Erythroblast (primary cell): ENCODE measurements at regions not wholly inside any gene's neighbourhood (a gene's known extent, or its start where the extent isn't known, plus 50 kb on each side); places are given as distances from the start of the nearest gene placed in this dataset.

Experiments
- DNase-seq, 2 experiments: peaks; one replicate each; lab custom pipeline; 2025; lab: John Stamatoyannopoulos, UW
- GATA1 ChIP-seq: IDR thresholded peaks from 2 replicates; pipeline ENCODE4 v1.6.1; 2011; ENCODE audit warnings: low read depth, mild to moderate bottlenecking, control low read depth, low read length, moderate library complexity
- POLR2A ChIP-seq: IDR thresholded peaks from 2 replicates; pipeline ENCODE4 v1.6.1; 2011; ENCODE audit warnings: mild to moderate bottlenecking, low read length

DNA sequence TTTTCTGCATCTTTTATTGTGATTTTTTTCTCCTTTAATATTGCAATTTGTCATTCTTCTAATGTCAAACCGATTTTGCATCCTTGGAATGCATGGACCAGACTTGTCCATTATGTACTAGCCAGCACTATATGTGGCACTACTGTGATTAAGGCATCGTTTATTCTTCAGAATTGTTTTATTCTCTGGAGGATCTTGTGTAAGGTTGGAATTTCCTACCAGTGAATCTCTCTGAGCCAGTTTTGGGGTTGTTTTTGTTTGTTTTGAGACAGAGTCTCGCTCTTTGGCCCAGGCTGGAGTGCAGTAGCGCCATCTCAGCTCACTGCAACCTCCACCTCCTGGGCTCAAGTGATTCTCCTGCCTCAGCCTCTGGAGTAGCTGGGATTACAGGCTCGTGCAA, 58.5 kb downstream of the IGLL5 start:
- DNase-seq = no peak
- no peak for TF ChIP-seq POLR2A
- TF ChIP-seq GATA1 = no peak

DNA sequence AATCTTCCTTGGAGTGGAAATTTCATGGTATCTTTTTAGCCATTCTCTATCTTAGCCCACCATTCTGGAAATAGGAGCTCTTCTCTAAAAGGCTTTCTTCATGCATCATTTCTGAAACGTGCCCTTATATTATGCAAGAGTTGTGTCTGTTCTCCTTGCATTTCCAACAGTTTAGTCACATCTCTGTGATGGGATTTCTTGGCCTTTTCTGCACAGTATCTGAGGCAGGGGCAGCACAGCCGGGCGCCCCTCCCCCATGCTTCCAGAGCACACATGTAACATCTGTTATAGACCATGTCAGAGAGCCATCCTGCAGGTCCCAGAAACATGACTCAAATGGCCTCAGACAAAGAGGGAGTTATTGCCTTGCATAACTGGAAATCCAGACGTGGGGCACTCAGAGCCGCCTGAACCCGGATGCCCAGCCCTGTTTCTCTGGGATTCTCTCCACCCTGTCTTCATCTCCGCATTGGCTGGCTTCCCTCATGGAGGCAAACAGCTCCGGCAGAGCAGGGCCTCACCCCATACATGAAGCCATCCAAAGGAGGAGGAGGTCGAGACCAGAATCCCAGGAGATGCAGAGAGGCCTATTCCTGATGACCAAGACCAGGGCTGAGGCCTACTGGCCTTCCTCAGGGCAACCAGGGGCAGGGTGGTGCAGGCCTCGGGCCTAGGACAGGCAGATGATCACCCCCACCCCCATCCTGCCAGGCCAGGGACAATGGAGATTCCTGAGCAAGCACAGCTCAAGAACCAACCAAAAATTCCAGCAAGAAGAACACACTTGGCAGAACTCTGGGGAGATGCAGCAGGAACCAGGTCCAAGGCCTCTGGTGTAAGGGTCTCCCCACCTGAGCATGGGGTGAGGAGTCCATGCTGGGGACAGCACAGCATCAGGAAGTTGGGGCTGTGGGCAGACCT, 61.3 kb downstream of the IGLL5 start:
- TF ChIP-seq POLR2A (no peak), GATA1 (no peak)

DNA sequence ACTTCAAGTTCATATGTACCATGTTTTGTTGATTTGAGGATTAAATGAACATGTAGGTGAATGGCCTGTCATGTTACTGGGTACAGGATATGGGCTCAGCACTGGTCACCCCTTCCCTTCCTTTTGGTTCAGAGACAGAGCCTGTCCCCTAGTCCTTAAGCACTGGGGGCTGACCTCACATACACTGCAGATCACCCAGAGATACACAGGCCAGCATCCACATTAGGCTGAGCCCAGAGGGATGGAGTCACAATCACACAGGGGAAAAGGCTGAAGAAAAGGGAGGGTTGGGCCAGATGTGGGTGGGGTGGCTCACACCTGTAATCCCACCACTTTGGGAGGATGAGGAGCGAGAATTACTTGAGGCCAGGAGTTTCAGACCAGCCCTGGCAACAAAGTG, 62.3 kb downstream of the IGLL5 start:
- TF ChIP-seq POLR2A = no peak
- no peak for TF ChIP-seq GATA1
- no peak for DNase-seq

More for the DNA sequence above, 61.3 kb downstream of the IGLL5 start:
- DNase-seq = no peak

DNA sequence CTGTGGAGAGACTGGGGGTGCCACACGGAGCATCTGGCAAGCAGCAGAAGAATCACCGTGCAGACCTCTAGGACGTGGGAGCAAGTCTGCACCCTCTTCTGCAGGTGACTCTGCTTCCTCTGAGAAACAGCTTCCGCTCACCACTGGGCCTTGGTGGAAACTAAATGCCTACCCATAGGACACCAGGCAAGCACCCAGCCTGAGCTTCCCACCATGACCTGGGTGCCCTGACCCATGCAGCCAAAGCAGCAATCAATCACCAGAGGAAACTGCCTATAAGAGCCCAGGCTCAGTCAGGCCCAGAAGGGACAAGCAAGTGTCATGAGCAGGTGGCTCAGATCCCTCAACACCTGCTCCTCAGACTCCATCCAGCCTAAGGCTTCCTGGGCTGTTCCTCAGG, 63.4 kb downstream of the IGLL5 start:
- no peak for TF ChIP-seq GATA1
- TF ChIP-seq POLR2A = no peak
- DNase-seq = no peak

DNA sequence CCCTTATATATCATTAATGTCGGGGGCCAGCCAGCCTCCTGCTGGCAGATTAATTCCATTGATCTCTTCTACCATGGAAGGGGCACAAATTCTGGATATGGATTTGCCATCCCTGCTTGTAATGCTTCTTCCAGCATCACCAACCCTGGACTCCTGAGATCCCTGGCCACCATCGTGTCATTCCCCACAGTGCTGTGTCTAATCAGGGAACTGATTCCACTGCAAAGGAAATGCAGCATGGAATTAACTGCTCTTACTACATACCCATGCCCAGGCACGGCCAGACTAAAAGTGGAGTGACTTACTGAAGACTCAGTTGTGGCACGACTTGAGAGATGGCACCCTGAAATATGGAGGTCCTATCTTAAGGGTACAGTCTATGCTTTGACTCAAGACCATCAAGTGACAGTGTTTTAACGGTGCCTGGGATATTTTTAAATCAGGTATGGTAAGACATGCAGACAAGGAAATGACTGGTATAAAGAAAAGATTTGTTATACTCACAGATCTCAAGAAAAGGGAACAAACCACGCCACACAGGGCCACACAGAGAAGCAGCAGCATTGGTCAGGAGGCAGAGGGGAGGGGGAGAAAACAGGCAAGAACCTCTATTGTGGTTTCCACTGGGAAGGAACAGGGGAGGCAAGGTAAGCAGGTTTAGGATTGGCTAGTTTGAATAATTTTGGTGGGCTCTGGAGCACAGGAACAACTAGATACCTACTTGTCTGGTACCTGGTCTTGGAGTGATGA, 65.1 kb downstream of the IGLL5 start:
- TF ChIP-seq GATA1 (no peak), POLR2A (no peak)
- no peak for DNase-seq

DNA sequence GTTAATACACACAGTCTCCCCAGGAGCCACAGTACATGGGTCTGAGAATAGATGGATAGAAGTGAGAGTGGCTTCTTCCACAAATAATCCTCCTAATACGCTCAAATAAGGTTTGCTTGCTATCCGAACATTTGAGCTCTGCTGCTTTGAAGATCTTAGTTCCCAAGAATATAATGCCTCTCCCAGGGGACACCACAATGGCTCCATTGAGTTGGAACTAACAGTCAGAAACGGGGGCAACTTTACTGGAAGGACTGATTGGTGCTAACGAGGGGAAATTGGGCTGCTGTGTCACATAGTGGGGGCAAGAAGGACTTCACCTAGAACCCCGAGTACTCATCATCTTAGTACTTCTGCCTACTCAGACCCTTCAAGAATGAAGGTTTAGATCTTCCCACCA, 66.2 kb downstream of the IGLL5 start:
- TF ChIP-seq POLR2A = no peak
- TF ChIP-seq GATA1 = no peak
- DNase-seq = no peak

DNA sequence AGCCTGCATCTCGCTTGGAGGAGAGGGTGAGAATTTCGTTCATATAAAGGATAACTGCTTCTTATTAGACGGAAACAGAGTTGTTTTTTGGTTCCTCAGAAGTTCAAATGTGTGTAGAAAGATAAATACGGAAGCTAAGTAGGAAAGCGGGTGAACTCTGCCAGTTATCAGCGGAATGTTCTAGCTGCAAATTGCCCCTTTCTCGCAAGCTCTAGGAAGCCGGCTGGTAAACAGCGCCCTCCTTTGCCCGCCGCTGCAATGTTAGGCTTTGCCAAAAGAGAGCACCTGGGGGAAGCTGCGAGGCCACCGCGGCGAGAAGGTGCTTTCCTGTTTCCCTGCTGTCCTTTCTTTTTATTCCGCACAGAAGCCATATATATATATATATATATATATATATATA, 67.0 kb downstream of the IGLL5 start:
- TF ChIP-seq GATA1 (no peak), POLR2A (no peak)
- no peak for DNase-seq

DNA sequence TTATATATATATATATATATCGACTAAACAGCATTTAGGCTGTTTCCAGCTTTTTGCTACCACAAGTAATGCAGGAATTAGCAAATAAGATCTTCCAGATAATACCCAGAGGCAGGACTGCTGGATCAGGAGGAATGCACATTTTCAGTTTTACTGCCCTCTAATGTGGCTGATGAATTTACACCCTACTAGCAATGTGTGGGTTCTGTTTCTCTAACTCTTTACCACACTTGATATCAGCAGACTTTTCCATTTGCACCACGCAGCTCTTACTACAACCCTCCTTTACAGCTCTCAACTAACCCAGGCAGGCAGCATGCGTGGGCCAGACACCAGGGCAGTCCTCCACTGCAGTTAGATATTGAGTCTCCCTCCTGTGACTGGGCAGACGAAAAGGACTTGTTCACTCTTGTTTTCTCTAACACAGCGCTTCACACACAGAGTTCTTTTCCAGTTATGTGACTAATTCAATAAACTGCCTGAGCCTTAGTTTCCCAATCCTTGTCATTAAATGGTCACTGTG, 67.7 kb downstream of the IGLL5 start:
- TF ChIP-seq POLR2A = no peak
- TF ChIP-seq GATA1 = no peak
- no peak for DNase-seq

DNA sequence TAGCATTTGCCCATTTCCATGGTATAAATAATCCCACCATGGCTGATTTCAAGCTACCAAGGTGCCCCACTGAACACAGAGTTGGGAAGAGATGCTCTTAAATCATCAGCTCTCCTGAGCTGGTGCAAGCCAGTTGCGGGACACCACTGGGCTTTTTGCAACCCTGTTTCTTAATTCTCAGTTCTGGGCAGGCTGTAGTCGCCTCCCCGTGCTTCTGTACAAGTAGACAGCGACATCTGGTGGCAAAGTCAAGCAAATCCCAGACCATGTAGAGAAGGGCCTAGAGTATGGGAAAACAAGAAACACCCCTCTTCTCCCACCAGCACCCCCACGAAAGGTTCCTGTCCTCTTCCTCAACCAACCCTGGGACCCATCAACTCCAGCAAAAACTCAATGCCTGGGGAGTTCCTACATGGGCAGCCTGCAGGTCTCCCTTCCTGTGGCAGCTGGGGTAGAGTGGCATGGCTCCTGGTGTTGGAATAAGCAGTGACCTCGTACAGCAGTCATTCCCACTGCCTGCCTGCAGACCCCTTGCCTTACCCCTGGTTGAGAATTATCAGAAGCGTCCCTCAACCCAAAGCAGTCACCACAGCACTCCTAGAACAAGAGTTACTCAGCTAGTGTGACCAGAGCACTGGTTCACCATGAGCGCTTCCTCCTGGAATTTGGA, 68.4 kb downstream of the IGLL5 start:
- no peak for TF ChIP-seq POLR2A
- TF ChIP-seq GATA1 = no peak
- peak; percentile 53 to 76 for DNase-seq

DNA sequence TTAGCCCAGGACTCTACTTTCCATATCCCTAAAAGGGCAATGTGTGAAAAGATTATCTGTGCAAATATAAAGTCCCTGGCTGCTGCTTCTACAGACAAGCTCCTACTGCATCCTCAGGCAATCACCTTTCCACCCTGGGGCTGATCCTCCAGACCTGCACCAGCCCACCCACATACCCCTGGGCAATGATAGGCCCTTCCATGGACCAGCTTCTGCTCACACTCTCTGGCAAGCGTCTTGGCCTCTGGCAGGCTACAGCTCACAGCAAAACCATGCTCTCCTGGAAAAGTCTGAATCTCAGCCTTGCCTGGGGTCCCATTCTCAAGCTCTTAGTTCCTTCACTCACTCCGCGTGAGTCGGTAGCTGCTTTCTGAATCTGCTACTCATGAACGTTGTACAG, 69.5 kb downstream of the IGLL5 start:
- no peak for DNase-seq
- TF ChIP-seq POLR2A (no peak), GATA1 (no peak)

DNA sequence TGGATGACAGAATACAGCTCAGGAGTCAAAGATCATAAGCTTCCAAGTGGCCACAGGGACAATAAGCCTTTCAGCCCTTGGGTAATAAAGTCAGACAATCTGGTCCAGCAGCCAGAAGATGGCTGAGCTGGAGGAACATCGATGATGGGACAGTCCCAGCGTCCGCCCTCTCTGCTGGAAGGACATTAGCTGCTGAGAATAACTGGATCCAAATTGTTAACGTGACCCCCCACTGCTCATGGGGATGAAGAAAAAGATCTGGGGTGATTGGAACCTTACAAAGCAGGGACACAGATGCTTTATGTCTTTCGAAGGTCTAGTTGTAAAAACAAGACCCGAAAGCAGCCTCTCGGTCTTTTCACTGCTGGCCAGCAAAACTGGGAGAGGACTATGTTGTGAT, 71.0 kb downstream of the IGLL5 start:
- TF ChIP-seq GATA1 = no peak
- TF ChIP-seq POLR2A = no peak

DNA sequence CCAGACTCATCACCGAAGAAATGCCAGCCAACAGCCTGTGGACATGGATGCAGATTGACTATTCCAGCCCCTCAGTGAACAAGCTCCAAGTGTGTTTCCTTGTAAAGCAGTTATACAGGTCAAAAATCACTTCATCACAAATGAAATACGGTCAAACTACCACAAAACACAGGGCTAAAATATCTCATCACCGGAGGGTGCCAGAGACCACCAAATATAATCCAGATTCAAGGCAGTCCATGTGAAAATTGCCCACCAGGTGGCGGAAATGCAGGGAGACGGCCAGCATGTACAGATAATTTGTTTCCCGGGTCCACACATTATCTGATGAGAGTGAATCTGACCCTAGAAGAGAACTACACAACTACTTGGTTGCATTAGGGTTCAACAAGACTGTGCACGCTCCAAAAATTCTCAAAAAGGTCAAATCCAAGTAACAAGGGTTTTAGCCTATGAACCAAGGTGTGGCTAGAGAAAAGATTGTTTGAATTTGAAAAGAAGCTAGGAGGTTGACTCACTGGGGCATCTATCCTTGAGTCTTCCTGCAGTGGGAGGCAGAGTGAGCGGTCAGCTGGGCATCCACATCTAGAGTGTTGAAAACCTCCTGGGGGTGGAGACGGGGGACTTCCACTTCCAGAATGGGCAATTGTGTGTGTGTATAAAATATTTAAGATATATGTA, 71.7 kb downstream of the IGLL5 start:
- DNase-seq = peak; percentile 55 to 71
- no peak for TF ChIP-seq POLR2A
- TF ChIP-seq GATA1 = no peak

More for the DNA sequence above, 71.0 kb downstream of the IGLL5 start:
- no peak for DNase-seq

DNA sequence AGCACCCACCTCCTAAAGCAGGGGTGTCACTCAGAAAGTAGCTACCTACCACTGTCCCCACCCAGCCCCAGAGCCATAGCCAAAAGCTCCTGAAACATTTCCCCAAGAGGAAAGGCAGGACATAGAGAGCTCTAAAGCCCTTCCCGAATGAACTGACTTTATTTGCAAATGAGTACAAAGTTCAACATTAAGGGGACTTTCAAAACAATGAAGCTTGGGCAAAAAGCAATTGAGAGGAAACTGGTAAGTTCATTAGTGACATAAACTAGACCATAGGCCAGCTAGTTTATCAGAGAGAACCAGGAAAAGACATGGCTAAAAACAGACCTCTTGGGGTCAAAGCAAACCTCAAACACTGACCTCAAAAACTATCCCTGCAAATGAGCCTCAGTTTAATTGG, 72.7 kb downstream of the IGLL5 start:
- no peak for DNase-seq

More for the DNA sequence above, 72.7 kb downstream of the IGLL5 start:
- no peak for TF ChIP-seq GATA1
